ENCODE measurements at regions not wholly inside any gene's neighbourhood (a gene's known extent, or its start where the extent isn't known, plus 50 kb on each side); places are given as distances from the start of the nearest gene placed in this dataset.

- no peak for TF ChIP-seq CTCF (IDR thresholded peaks at IDR 0.05)
- no peak for TF ChIP-seq ZFX (IDR thresholded peaks at IDR 0.05; ENCODE audit: borderline replicate concordance)
These were observed 426.9 kb upstream of the MIS18BP1 start for GRCh38 chr14:45679853-45680252.

All from 22Rv1 (cell line).